NCI-H2227 (cell line): ENCODE measurements at regions not wholly inside any gene's neighbourhood (a gene's known extent, or its start where the extent isn't known, plus 50 kb on each side); places are given as distances from the start of the nearest gene placed in this dataset.

Experiments
- DNase-seq: peaks from one replicate; lab custom pipeline; 2025; ENCODE audit not compliant: unreplicated experiment; lab: John Stamatoyannopoulos, UW

DNA sequence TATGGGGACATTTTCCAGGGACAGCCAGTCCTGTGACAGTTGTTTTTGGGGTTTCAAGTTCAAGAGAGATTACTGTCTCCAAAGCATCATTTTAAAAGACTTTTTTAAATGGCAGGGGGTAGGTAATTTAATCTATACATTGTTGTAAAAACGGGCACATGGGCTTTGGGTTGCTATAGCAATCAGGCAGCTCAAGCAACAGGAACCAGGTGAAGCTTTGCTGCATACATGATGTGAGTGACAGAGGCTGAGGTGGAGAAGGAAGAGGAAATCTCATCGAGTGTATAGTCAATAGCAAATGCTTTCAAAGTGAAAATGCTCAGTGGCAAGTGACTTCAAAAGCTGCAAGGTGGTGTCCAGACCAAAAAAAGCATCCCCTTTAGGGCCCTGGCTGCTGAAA, 277.4 kb upstream of the JAG1 start:
- DNase-seq = peak; percentile 6

DNA sequence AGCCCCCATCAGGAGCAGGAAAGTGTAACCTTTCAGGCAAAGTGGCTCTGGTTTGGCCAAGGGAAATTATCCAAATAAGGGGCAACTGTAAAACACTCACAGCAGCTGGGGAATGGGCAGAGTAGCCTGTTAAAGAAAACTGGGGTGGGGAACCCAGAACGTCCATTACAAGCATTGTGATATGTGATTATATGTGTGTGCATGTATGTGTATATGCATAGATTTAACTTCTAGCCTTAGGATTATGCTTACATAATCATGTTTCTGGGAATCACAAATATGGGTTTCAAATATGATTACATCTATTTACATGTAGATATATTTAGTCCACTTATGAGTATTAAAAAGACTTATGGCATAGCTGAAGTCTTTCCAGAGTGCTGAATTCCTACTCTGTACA, 278.1 kb upstream of the JAG1 start:
- DNase-seq = no peak

DNA sequence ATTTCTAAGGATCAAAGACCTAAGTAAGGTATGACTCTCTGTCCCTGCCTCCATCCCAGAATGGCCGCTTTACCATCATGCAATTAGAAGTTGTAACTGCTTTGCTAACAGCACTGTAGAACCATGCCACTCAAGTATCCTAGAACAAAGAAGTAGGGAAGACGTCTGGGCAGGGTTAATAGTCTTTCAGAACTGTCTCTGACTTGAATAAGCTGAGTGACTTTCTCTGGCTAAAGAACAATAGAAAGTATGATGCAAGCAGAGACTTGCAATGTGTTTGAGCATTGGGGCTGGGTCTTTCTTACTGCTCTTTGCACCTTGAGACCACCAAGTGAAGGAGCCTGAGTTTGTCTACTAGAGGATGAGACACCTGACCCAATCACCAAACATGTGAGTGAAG, 279.6 kb upstream of the JAG1 start:
- no peak for DNase-seq

DNA sequence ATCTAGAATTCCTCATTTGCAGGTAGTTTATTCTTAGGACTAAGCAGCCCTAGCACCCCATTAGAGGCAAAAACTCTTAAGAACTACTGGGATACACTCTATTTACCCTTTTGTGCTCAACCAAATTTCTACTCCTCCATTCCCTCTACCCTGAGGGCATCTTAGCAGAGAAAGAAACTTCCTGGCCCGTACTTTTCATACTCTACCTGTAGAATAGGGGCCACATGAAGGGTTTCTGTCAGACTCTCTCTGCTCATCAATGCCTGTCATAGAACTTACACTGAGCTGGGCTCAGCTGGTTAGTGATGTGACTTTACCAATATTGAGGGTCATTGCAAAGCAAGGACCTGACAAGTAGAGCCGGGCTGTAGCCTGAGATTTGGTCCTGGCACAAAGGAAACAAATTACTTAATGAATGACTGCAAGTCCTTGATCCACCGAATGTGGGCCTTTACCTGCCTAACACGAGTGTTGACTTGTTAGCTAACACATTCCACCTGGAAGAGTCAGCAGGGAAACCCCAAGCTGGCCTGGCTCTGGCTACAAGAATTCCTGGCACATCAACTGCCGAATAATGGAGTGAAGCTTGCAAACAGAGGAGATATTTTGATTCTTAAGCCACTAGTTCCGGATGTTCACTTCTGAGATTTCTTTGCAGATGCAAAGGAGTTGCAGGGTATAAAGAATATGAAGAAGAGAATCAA, 280.5 kb upstream of the JAG1 start:
- no peak for DNase-seq

DNA sequence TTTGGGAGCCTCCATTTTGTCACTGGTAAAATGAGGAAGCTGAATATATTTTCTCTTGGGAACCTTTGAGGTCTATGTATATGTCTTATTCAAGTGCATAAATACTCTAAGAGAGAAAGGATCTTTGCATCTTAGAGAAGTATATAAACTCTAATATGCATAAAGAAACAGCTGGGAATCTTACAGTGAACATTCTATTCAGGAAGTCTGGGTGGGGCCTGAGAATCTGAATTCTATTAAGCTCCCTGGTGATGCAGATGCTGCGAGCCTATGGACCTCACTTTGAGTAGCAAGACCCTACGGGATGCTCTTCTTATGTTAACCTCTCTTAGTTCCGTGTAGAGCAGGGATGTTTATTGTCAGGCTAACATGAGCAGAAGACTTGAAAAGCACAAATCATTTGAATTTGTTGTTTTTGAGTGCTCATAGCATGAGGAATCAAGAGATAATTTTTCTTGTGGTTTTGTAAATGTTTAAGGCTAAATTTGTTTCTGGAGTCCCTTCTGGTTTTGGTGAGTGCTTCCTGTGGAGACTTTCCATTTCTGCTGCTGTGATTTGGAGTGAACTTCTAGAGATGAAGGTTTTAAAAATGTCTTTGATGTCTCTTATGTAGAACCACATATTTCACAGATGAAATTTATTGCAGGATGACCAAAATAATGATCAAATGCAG, 281.2 kb upstream of the JAG1 start:
- no peak for DNase-seq

DNA sequence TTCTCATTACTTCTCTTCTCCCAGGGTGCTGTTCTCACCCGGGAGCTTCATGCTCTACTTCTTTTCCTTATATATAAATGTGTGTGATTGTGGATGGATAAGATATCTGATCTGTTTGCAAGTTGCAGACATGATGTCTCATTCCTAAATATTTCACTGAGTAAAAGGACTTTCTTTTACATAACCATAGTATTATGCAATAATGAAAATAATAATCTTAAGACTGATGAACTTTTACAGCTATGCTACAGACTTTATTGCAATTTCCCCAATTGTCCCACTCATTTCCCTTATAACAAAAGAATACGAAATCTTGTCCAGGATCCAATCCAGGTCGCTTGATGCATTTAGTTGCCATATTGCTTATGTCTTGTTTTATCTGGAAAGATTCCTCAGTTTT, 284.5 kb upstream of the JAG1 start:
- no peak for DNase-seq

DNA sequence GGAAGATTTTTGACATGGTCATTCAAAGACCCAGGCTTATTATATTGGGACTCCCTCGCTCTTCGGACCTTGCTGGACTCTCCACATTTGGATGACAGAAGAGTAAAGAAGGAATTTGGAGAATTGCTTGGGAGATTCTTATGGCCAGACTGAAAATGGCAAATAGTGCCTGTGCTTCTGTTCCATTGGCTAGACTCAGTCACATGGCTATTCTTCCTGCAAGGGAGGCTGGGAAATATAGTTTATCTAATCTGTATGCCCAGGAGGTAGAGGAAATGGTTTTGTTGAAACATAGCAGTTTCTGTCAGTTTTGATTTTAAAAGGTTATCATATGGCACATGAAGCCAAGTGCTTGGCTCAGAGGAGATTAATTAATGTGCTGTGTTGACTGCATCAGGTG, 286.6 kb upstream of the JAG1 start:
- no peak for DNase-seq

DNA sequence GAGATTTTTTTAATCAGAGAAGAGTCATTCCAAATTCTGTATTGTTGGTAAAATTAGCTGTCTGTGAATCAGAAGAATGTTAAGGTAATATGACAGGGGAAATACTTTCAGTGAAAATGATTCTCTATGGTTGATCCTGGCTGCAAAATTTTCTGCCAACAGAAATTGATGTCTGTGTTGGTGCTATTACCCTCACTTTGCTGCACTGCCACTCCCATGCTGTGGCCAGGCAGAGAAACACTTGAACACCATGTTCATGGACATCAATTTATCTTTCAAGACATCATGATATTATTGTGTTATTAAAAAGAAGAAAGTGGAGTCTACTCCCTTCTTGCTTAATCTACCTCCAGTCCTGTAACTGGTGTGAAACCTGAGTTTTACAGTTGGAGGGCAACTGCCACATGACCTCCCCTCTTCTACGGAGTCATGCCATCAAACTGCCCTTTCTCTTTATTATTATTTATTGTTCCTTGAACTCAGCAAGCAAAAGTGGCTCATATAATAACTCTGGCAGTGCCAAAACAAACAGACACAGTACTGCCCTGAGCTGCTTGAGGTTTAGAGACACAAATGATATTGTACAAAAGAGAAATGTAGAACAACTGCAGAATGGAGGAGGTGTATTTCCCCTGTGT, 288.0 kb upstream of the JAG1 start:
- DNase-seq = no peak

DNA sequence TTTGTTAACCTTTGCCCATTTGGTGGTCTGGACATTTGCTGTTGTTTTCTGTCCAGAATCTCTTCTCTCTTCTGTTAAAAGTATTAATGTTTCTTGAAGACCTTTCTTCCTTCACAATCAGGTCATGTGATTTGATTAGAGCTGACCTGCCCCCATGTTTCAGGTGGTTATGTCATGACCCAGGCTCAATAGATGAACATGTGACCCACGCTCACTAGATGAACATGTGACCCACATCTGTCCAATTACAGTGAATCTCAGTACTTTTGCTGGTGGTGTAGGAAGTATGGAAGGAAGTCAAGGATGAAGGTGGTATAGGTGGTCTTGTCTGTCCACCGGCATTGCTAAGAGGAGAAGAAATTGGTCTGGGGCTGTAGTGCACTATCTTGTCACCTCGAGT, 289.1 kb upstream of the JAG1 start:
- DNase-seq = no peak

DNA sequence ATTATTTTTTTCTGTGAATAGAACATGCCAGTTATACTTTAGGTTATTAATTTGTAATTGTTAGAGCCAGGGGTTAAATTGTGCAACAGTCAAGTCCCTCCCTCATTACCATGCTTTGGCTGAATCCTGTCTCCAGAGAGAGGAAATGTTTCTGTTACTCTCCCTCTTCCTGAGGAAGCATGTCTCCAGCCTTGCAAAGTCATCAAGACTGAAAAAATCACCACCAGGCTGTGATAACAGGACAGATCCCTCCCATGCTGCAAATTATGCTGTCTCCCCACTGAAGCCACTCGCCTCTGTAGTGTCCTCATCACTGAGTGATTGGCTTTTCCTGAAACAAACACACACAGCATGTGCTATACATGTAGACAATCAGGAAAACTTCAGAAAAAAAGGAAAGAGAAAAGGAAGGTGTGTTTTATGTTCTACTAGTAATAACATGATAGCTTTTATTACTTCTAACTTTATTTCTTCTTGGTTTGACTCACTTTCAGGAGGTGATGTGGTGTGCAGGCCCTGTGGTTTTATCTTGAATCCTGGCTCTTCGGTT, 290.0 kb upstream of the JAG1 start:
- no peak for DNase-seq

DNA sequence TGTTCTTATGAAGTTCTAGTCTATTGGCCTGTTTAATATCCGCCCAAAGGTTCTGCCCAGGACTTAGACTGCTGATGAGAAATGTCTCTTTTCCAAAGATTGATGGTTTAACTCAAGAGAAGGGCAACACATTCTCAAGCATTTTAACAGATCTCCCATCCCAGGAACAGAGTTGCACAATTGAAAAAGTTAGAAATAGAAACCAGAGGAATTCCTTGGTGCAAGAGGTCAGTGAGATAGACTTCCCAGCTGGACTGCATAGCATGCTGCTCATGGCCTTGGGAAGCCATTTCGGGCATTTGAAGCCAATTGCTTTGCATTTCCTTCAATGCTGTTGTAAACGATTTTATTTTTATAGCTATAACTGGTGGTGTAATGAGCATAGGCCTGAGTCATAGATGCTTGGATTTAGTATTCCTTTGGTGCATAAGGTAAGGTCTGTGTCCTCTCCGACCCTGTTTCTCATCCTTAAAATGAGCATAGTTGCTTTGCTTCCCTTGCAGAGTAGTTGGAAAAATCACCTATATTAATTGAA, 292.2 kb upstream of the JAG1 start:
- no peak for DNase-seq

DNA sequence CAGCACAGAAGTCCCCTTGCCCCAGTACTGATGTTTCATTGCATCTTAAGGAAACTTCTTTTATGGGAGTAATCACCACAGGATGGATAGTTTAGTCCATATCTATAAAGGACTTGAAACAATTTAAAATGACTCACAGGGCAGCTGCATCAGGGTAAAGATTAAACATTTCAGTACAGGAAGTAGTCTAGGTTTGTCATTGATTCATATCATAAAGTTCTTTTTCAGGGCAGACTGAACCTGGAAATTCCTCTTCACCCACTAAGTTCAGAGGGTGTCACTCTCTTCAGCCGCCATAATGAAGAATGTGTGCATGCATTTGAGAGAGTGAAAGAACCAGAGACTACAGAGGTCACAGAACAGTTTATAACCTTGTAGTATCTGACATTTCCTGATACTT, 296.3 kb upstream of the JAG1 start:
- no peak for DNase-seq

DNA sequence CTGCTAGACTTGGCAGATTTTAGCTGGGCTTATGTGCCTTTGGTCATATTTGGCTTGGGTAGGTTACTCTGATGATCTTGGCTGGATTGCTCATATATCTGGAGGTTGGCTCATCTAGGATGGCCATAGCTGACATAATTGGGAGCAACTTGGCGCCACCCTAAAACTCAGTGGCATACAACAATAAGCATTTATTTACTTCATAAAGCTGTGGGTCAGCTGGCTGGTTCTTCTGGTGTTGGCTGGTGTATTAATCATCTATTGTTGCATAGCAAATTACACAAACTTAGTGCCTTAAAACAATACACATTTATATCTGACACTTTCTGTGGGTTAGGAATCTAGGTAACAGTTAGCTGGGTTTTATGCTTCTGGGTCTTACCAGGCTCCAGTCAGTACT, 297.3 kb upstream of the JAG1 start:
- DNase-seq = no peak

DNA sequence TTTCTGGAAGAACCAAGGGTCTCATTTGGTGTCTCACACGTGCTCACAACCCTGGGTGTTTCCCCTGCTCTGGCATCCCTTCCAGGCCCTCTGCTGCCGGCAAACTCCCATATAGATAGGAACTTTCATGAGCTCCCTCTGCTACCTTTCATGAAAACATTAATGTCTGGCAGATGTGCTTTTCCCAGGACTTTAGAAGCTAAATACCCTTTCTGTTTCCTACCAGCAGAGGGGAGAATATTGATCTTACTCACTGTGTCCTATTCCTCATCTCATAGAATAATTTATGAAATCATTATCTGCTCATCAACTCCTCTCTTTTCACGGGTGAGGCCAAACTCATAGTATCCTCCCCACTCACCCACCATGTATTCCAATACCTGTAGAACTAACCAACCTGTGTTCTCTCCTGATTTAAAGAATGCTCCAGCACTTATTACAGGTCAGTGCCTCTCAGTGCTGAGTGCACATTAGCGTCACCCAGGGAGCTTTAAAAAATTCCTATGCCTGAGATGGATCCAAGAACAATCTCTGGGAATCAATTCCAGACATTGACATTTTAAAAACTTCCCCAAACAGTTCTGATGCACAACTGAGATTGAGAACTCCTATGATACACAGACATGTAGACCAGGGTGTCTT, 298.5 kb upstream of the JAG1 start:
- no peak for DNase-seq

DNA sequence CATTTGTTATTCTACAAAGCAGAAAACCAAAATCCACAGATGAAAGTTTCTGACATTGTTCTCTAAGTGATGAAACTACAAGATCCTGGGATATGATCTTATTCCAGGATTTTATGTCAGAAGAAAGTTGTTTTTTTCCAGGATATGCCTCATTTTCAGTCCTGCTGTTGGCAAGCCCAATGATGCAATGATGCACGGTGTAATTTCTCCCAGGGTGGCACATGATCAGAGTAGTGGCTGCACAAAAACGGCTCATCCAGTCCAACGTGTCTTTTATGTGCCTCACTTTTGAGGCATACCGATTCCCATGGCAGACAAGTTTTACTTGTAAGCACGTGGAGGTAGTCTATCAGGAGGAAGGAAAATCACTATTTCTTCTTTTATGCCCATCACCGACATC, 302.3 kb upstream of the JAG1 start:
- DNase-seq = no peak

DNA sequence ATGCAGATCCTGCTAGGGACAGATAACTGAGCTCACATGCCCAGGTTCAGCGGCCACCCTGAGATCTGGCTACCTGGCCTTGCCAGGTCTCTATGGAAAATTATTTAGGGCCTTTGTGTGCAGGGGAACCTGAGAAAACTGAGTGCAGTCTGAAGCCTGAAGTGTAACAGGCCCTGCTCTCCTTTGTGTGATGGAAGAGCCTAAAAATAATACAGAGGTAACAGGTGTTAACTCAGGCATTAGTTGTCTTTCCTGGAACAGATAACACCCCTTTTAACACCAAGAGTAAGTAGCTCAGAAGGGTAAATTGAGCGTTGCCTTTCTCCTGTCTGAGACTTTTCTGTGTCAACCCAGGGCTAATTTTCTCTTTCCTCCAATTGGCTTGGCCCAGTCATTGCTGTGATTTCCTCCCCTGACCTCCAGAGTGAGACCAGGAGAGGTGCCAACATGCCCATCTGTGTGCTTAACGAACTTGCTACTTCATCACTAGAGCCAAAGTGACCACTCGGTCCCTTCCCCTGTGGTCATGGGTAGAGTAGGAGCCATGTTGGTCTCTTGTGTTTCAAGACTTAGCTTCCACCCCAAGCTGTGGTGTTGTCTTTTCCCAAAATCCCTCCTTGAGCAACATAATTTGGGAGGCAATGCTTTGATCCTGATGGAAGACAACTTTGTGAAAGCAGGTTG, 304.4 kb upstream of the JAG1 start:
- DNase-seq = no peak

DNA sequence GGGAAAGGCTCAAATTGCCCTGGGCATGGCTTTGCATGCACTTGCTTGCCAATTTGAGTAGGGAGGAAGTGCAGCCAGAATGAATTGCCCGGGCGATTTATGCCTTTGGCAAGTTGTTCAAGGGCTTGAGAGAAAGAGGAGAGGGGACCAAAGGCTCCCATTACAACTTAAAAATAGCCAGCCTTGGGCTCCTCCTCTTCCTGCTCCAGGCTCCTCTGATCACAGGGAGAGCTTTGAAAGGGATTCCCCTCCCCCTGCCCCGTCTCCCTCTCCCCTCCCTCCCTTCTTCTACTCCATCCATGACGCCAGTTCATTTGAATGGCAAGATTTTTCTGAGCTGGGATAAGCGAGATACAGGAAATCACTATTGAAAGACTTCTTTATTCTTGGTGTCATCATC, 304.9 kb upstream of the JAG1 start:
- no peak for DNase-seq

DNA sequence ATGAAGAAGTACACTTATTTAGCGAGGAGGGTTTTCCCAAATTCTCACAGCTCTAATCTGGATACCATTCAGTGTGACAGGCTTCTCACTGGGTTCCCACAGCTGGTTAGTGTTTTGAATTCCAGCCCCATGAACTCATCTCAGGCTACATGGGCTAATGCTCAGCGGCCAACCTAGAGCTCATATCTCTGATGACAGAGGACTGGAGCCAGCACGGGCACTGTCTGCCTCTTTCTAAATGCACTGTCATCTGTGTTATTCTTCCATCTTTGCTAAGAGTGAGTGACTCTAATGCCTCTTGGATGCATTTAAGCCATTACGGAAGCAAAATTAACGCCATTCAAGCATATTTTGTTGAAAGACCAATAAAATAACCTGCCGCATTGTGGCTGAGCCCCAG, 308.9 kb upstream of the JAG1 start:
- DNase-seq = no peak

DNA sequence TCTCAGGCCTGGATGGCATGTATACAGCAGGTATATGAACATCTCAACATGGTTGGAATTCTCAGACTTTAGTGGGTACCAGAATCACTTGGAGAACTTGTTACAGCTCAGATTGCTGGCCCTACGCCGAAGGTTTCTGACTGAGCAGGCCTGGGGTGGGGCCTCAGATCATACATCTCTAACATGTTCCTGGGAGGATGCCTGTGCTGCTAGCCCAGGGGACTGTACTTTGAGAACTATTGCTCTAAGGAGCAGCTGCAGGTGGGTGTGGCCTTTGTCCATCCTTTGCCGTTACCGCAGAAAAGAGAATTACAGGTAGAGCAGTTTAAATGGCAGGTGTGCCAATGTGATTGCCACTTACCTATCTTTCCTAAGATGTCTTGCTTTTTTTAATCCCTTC, 310.5 kb upstream of the JAG1 start:
- no peak for DNase-seq

DNA sequence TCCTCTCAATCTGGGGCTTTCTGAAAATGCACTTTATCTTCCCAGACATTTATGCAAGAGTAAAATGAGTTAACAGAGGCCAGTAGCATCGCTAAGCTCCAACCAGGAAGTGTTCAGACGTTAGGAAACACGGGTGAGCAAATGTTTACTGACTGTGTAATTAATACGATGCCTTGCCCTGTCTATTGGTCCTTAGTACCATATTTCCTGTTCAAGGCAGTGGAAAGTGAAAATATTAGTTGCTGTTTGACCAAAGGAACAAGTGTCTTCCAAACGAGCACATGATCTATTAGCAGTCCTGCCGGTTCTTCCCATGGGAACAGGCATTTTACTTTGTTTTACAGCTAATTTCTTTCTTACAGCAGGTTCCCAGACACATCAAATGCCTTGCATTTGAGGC, 311.1 kb upstream of the JAG1 start:
- DNase-seq = no peak

DNA sequence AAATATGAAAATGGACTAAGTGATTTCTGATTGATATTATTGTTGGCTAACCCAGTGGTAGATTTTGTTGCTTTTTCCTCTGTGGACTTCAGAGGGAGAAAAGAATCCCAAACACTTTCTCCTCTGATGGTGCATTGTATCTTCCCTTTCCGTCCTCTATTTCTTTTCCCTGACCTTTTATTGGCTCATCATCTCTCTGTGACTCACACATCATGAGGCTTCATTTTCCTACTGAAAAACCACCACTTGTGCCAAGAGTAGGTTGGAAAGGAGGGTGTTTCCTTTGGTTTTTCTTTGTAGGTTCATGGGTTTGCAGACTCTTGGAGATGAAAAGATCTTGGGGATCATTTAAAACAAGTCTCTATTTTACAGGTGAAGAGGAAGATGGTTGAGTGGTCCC, 311.7 kb upstream of the JAG1 start:
- no peak for DNase-seq
